SK-N-MC (cell line): ENCODE measurements at regions not wholly inside any gene's neighbourhood (a gene's known extent, or its start where the extent isn't known, plus 50 kb on each side); places are given as distances from the start of the nearest gene placed in this dataset.

Experiments used
- EZH2 ChIP-seq: fragments of 200-600 bp; sonication (generic); IDR thresholded peaks from one replicate; pipeline ENCODE4 v1.6.1; 2017; ENCODE audit warnings: antibody characterized with exemption
- POLR2AphosphoS5 ChIP-seq: IDR thresholded peaks from 2 replicates; pipeline ENCODE4 v1.6.1; 2012; ENCODE audit warnings: mild to moderate bottlenecking, low read depth, low read length, borderline replicate concordance

- TF ChIP-seq EZH2, result no peak
- no peak for TF ChIP-seq POLR2AphosphoS5
These were observed 62.2 kb upstream of the ADA2 start for GRCh38 chr22:17281440-17281841.
